Globus pallidus (tissue), 1 donor: ENCODE measurements at regions not wholly inside any gene's neighbourhood (a gene's known extent, or its start where the extent isn't known, plus 50 kb on each side); places are given as distances from the start of the nearest gene placed in this dataset.
"Not testable (repeated sequence)": the region's sequence is repeated elsewhere in the genome, so short reads cannot be mapped to it uniquely, and the experiment has no call there.

Experiments
- DNase-seq: peaks from one replicate; pipeline ENCODE4 v3.0.0-alpha.2; 2015; ENCODE audit warnings: low spot score

DNA sequence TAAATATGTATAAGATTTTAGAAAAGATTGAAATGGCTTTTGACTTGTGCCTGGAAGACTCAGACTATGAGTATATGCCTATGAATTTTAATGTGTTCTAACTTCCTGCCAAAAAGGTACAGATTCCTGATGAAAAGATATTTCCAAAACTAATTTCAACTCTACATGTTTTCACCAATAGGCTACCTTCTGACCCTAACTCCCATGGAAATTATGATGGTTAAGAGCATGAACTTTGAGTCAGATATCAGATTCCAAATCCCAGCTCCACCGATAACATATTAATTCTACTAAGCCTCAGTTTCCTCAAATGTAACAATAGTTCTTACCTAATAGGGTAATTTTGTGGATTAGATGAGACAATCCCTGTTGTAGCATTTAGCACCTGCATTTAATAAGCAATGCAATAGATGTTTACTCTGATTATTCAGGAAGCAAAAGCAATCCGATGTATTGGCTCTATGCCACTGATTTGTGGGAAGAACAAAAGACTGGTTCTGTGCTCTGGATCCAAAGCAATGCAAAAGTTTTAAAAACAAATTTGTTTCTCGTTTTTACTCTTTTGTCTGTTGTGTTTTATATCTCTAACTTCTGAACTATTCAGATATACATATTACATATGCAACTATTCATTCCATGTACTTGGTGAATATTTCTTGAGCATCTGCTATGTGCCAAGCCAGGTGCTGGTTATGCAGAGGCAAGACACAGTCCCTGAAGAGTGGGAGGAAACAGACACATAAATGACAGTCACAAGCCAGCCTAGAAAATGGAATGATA lies 115.4 kb downstream of the GATA6 start:
- no peak for DNase-seq

DNA sequence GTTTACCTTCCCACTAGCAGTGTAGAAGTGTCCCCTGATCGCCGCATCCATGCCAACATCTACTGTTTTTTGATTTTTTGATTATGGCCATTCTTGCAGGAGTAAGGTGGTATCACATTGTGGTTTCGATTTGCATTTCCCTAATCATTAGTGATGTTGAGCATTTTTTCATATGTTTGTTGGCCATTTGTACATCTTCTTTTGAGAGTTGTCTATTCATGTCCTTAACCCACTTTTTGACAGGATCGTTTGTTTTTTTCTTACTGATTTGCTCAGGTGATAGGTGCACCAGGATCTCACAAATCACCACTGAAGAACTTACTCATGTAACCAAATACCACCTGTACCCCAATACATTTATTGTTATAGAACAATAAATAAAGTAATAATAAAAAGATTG lies 114.5 kb downstream of the GATA6 start:
- not testable (repeated sequence) for DNase-seq

DNA sequence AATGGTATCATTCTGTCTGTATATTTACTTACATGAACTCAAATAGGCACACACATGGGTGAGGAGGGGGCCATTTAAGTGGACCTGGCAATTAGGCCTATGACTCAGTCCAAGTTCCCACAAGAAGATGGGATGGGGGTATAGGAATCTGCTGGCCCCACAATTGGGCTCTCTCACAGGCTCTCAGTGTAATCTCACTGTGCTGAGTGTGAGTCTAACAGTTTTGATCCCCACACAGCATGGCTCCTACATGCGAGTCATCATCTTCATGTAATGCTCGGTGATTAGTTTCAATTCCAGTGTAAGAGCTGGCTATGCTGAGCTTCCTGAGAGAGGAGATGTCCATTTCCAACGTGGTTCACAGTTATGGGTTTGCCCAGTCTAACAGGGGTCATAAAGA lies 114.0 kb downstream of the GATA6 start:
- no peak for DNase-seq

DNA sequence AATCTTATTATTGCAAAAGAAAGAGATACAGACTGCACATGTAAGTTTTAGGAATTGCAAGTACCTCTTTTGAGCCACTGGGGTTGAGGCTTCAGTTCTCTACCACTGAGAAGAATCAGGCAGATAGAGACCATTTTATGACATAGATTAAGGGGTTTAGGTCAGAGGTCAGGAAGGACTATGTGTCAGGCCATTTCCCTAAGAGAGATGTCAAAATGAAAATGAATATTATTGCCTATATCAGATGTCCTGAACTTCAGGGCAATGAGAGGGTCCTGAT lies 113.7 kb downstream of the GATA6 start:
- DNase-seq, result no peak

DNA sequence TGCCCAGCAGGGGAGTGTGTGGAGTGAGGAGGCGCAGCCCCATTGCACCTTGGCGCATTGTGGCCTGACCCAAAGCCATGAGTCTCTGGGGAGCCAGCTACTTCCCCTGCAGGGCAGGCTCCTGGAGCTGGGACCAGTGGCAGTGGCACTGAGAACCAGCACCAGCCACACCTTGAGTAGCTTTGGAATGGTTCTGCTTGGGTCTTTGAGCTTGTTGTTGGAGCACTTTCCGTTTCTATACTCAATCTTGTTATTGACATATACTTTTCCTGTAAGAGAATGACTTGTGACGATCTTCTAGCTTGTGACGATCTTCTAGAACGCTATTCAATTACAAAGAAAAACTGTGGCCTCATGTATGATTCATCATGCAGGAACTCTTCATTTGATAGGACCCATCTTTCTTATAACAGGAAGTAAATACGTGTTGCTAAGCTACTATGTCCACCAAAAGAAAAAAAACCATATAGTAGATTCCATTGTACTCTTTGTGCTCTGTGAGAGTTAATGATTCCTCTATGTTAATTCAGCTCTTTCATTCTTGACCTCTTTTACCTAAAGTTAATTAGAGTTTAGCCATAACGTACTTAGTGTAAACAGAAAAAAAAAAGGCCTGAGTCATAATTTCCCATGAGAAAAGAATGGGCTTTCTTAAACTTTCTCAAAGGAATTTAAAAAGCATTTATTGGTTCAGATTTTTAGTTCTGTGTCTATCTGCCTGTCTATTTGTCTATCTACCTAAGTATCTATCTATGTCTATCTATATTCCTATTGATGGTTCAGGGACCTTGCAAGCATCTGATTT lies 113.1 kb downstream of the GATA6 start:
- DNase-seq, result no peak

DNA sequence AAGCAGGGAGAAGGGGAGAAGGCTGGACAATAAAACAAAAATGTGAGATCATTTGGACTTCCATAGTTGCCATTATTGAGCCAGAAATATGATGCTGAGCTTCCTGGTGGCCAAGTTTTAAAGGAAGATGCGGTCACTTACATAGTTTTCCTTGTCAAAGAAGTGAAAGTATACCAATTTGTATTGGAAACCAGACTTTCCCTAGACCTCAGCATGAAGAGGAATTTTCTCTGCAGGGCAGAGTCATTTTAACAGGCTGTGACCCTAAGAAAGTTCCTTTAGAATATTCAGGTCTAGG lies 111.0 kb downstream of the GATA6 start:
- DNase-seq, result no peak

DNA sequence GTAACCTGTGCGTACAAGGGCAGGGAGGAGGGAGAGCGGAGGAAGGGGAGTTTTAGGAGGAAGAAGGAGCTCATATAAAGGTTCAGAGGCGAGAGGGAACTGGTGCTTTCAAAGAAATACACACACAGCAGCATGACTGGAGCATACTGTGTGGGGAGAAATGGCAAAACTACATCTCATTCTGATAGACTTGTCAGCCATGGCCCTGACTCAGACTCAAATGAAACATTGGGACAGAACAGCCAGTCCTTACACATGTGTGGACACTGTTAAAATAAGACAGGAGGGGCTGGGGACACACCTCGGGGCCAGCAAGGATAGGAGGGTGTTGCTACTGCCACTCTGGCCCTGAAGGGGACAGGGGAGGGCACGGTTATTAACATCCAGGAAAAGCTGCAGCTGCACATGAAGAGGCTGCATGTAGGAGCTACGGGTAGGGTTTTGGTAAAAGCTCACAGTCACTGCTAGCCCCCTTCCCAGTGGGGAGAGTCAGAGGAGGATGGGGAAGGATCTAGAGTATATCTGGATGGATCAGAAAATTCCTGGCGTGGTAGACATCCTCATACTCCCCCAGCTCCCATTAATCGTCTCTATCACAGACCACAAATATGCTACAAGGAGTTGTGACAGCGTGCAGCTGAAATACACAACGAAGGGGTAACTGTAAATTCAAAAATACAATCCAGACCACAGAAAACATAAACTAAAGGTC lies 110.5 kb downstream of the GATA6 start:
- DNase-seq, result no peak

DNA sequence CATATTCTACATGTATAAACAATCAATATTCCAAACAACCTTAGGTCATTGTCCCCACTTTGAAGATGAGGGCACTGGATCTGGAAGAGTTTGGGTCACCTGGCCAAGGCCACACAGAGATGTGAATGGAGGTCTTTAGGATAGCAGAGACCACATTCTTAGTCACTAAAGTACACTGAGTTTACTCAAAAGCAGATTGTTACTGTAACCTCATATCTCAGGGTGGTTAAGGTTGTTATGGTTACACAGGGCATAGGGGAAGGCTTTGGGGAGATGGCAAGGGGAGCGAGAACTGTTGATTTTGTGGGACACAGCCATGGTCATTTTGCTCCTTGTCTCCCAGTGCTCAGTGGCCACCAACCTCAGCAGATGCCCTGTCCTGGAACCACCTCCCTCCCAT lies 109.4 kb downstream of the GATA6 start:
- no peak for DNase-seq

DNA sequence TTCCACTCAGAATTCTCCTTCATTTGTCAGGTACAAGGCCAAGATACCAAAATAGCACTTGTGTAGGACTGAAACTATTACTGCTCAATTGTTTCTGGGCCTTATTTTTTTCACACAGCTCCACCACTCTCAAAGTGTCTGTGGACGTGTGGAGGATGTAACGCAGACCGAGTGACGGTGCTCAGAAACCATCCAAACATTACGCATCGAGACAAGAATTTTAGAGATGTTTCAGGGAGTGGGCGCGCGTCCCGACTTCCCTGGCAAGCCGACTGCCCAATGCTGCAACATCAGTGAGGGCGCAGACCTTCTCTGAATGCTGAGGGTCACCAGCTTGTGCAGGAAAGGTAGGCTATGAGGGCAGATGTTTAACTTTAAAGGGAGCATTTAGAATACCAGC lies 108.4 kb downstream of the GATA6 start:
- no peak for DNase-seq

DNA sequence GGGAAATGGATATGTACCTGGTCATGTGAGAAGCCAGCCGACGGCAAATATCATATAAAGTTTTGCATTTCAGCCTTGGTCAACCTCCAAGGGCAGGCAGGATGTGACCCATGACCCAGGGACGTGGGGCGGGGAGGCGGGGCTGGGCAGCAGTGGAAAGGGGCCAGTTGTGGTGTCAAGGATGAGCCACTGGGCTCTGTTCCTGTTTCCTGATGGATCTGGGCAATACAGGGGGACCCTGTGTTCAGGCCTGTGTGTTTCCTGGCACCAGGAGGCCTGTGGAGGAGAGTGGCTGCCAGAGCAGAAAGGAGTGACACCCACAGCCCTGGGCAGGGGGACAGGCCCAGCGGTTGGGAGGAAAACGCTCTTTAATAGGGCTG lies 106.9 kb downstream of the GATA6 start:
- no peak for DNase-seq

DNA sequence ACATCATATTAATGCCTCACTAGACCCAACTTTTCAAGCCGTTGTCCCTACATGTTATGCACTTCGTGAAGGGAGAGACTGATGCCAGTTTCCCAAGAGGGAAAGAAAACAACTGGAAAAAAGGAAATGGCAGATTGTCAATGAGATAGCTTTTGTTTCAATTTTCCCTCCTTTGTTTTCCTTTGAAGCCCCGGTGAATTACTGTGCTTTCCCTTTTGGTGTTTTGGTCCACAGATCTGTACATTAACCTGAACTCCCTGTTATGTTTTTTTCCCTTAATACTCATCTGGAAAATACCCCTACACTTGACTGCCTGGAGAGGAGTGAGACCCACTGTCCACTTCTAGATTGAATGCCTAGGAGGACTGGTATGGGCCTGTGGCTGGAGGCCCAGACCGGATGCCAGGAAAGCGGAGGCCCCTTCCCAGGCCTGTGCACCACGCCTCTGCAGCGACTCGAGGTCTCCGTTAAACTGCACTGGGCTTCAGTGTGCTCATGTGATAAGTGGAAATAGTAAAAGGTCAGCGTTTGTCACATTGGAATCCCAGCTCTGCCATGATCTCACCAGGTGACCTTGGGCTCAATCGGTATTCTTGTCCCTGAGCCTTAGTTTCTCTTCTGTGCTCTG lies 106.4 kb downstream of the GATA6 start:
- no peak for DNase-seq

DNA sequence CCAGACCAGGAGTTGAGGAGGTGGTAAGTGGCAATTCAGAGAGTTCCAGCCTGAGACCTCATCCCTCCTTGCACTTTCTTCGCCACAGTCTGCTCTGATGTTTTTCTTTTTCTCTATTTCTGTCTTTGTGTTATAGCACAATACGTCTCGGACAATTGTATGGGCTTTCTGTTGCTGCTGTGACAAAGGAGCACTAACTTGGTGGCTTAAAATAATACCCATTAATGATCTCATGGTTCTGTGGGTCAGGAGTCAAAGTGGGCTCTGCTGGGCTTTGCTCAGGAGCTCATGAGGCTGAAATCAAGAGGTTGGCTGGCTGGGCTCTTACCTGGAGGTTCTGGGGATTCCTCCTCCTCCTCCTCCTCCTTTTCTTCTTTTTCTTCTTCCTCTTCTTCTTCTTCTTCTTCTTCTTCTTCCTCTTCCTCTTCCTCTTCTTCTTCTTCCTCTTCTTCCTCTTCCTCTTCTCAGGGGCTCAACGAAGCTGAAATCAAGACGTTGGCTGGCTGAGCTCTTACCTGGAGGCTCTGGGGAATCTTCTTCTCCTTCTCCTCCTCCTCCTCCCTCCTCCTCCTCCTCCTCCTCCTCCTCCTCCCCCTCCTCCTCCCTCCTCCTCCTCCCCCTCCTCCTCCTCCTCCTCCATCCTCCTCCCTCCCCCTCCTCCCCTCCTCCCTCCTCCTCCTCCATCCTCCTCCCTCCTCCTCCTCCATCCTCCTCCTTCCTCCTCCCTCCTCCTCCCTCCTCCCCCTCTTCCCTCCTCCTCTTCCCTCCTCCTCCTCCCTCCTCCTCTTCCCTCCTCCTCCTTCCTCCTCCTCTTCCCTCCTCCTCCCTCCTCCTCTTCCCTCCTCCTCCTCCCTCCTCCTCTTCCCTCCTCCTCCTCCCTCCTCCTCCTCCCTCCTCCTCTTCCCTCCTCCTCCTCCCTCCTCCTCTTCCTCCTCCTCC lies 104.0 kb downstream of the GATA6 start:
- no peak for DNase-seq

DNA sequence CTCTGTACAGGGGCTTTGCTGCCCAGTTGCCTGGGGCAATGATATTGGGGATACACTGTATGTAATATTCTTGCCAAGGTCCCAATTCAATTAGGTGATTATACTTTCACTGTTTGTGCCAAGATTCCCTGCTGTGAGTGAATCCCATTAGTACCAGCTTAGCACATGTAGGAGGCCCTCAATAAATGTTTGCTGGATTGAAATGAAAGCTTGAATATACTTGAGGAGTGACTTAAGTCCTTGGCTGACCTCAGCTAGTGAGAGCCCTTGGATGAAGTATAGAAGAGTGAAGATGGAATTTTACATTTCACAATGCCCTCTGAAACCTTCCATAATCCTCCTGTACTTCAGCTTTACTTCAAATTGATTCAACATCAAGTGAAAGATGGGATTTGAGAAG lies 102.9 kb downstream of the GATA6 start:
- DNase-seq, result no peak

DNA sequence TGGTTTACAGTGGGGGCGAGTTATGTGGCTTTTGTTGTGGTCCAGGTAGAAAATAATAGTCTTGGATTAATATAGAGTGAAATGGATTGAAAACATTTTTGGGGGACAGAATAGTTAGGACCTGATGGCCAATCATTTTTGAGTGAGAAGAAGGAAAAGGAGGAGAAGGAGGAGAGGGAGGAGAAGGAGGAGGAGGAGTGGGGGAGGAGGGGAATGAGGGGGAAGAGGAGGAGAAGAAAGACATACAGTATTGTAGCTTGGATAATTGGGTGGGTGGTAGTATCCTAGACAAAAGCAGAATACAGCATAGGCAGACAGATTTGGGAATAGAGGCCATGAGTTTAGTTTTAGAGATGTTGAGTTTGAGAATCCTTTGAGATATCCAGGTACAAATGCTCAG lies 101.6 kb downstream of the GATA6 start:
- DNase-seq, result no peak

DNA sequence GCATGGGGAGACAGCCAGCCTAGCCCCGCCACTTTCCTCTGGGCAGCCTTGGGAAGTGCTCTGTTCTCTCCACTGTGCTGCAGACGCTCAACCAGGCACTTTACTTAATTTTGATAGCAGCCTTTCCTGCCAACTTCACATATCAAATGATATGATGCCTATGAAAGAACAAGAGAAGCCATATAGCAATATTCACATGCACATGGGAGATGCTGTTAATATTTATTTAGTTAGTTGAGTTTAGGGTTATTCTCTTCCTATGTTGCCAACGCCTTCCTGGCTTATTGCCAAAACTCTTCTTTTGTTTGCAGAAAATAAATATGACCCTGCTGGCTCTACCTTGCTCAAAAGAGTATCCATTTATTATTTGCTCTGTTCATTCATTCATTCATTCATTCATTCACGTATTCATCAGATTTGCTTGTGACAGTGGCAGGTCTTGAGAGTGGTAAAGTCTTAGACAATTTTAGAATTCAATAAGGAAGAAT lies 99.3 kb downstream of the GATA6 start:
- no peak for DNase-seq

DNA sequence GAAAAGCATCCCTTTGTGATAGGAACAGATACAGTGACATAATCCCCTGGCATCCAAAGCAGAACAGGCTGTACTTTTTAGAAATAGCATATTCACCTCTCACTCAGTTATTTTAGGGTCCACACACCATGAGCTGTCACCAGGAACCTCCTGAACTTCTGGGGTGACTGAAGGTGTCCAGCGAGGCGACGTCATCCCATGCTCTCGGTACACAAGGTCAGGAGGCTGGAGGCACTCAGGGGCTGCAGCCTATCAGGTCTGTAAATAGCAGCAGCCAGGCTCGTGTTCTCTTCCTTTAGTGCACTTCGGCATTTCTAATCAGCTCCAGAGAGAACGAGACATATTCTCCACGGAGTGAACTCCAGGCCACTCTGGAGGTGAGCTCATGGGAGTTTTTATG lies 98.3 kb downstream of the GATA6 start:
- no peak for DNase-seq

DNA sequence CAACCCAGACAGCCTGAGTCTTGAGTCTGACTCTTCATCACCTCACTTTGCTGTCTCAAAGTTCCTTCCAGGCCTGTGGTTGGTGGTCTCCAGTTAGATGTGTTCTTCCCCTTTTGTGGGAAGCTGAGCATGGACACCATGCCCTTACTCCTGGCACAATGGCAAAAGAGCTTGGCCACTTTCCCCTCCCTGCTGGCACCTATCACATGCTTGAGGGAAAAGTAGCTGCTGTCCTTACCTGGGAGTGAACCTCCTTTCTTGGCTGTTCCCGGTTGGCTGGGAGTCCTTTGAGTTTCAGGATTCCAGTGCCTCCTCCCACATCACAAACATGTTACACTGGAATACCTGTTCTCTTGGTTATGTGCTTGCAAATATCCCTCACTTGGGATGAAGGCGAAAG lies 97.8 kb downstream of the GATA6 start:
- DNase-seq, result no peak

DNA sequence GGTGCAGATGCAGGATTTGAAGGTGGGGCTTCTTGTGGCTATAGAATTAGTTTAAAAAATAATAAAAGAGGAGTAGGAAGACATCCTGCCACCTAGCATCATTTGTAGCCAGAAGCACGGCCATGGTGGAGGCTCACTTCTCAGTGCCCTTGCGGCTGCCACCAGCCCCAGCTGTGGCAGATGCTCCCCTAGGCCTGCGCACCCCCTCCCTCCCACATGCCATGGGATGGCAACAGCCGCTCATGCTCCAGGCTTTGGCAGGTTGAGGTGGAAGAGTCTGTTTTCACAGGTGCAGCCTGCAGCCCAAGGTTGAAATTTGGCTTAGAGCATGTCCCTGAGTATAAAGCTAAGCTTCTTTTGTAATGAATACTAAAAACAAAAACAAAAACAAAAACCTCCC lies 96.4 kb downstream of the GATA6 start:
- no peak for DNase-seq

DNA sequence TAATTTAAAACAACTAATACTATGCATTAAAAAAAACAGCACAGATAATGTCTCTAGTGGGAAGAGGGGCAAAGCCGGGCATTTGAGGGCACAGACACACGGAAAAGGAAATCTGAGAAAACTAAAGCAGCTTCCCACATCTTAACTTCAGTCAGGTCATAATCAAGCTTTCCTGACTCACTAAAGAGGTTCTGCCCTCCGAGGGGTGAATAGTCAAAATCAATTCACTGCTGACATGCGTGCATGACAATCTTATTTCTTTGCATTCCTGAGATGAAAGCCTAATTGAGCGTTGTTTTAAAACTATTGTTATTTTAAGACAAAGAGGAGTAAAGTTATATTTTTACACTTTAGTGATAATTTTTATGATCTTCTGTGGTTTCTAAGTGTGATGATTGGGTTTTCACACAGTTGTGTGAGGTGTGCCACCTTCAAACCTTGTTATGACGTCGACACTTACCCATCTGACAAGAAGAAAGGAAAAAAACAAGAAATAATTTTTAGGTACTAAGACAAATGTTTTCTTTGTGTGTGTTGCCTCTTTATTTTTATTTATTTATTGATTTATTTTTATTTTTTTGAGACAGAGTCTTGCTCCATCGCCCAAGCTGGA lies 90.9 kb downstream of the GATA6 start:
- DNase-seq, result no peak

DNA sequence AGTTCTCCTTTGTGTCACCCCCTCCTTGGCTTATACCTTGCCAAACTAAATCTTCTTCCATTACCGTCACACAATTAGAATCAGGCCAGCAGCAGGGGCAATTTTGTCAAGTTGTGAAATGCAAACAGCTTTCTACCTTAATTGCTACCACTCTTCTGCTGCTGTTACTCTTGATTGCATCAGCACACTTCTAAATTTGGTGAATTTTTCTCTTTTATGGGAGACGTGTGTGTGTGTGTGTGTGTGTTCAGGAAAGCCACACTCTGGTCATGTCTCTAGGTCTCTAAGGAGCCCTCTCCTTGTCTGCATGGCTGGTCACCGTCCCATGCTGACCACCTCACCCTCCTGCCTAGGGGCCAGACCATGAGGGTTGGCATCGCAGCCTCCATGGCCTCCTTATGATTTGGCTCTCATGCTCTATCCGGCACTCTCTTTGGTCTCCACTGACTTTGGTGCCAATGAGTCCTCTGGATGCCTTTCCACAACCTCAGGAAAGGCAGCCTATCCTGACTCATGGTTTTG lies 87.7 kb downstream of the GATA6 start:
- DNase-seq, result no peak

DNA sequence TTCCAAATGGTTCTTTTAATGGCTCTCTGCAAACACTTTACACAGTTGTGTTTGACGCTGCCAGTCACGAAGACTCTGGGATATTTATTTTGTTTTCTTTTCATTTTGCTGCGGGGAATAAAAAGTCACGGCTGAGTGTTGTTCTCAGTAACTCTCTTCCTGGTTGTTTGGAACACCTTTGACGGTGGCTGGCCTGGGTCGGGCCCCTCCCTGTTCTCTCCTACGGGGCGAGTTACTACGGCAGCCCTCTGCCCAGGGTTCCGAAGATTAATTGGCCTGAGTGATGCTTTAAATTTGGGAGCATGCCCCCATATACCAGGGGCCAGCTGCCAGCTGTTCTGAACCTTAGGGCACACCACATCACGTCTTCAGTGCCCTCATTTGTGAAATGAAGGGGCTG lies 84.7 kb downstream of the GATA6 start:
- no peak for DNase-seq
